ENCODE measurements at regions not wholly inside any gene's neighbourhood (a gene's known extent, or its start where the extent isn't known, plus 50 kb on each side); places are given as distances from the start of the nearest gene placed in this dataset.

DNA sequence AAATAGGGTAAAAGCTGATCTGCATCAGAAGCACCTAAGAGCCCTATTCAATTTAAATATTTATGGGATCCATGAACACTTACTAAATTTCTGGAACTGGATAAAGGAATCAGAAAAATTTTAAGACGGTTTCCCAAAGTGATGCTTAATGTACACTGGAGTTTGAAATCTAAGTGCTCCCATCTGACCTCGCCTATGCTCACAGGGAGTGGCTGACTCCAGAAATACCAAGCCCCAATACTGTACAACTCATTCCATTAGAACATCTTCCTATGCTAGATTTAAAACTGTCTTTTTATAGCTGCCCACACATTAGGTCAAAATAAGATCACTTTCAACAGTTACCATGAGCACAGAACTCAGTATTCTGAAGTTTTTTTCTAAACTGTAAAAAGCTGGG is 1214.6 kb downstream of the CDH11 start:
- TF ChIP-seq CTCF (optimal IDR thresholded peaks at IDR 0.05 in 1 of 3, IDR thresholded peaks at IDR 0.05 in 1 of 3, conservative IDR thresholded peaks at IDR 0.05 in 1 of 3; ENCODE audit: extremely low read depth in 1 of 3, insufficient read depth in 2 of 3, low read length in 3 of 3) (no peak), EZH2 (IDR thresholded peaks at IDR 0.05; ENCODE audit: low read length) (no peak)

All from keratinocyte (primary cell).